HCT116 (cell line): ENCODE measurements at regions not wholly inside any gene's neighbourhood (a gene's known extent, or its start where the extent isn't known, plus 50 kb on each side); places are given as distances from the start of the nearest gene placed in this dataset.

Source experiments
- ATAC-seq: fragments of 200-7000 bp; cut with Tn5 transposase; 2 replicates; pipeline ENCODE4 v1.9.1; 2020; ENCODE audit warnings: mild to moderate bottlenecking, moderate library complexity
- BruUV-seq: library from RNA; stranded (reverse); fragments of 400-500 nt; replicated peaks from 2 replicates; lab custom pipeline; 2021; lab: Mats Ljungman, UMichigan
- CTCF ChIA-PET: fragments of 300-600 bp; sonication (Branson Sonifier 250); formaldehyde crosslinking; loops from one replicate; lab custom pipeline; 2021; ENCODE audit warnings: antibody characterized with exemption; lab: Charles Lee
- POLR2A ChIA-PET: fragments of 300-600, 350-600 bp; sonication (Branson Sonifier 250); formaldehyde crosslinking; loops from one replicate; lab custom pipeline; 2021; ENCODE audit warnings: antibody characterized with exemption; lab: Charles Lee
- RAD21 ChIA-PET, 2 experiments: fragments of 300-600 bp; sonication (Branson Sonifier 250); formaldehyde crosslinking; loops; one replicate each; lab custom pipeline; 2023; ENCODE audit warnings: low total read pairs in 2 of 2; ENCODE audit not compliant: uncharacterized antibody in 2 of 2, unreplicated experiment in 2 of 2, low non-redundant PET in 1 of 2; lab: Charles Lee
- DNase-seq: peaks from one replicate; pipeline ENCODE4 v3.0.0-alpha.2; 2010; ENCODE audit warnings: low read depth, low spot score
- H2AFZ ChIP-seq: fragments of 200-600 bp; shearing (Covaris generic), sonication (generic); 2 replicates; pipeline ENCODE4 v1.6.1; 2017; ENCODE audit warnings: low read depth, mixed run types, mixed read lengths, antibody characterized with exemption, low read length; ENCODE audit not compliant: poor library complexity, severe bottlenecking
- H3K27ac ChIP-seq: 2 replicates; pipeline ENCODE4 v1.5.1; 2012; ENCODE audit warnings: low read depth, low read length
- H3K27me3 ChIP-seq: fragments of 200-600 bp; sonication (generic); 2 replicates; pipeline ENCODE4 v1.6.1; 2016; ENCODE audit warnings: mixed run types, low read length, mixed read lengths; ENCODE audit not compliant: insufficient read depth
- H3K36me3 ChIP-seq, 2 experiments: fragments of 200-500 bp in 1 of 2; fragments of 200-600 bp in 1 of 2; sonication (Bioruptor generic) in 1 of 2; sonication (generic) in 1 of 2; 2 replicates each; pipeline versions ENCODE4 v1.5.1 to v1.6.1; 2014 to 2016; ENCODE audit warnings: low read length in 2 of 2, inconsistent platforms in 1 of 2, mixed read lengths in 1 of 2, mixed run types in 1 of 2; ENCODE audit not compliant: insufficient read depth in 2 of 2, control insufficient read depth in 1 of 2
- H3K4me1 ChIP-seq, 2 experiments: fragments of 200-600 bp in 1 of 2; sonication (generic) in 1 of 2; 2 replicates each; pipeline versions ENCODE4 v1.5.1 to v1.6.1; 2012 to 2017; ENCODE audit warnings: low read length in 2 of 2, inconsistent platforms in 1 of 2, mild to moderate bottlenecking in 1 of 2, mixed read lengths in 1 of 2, mixed run types in 1 of 2, moderate library complexity in 1 of 2; ENCODE audit not compliant: insufficient read depth in 2 of 2, control insufficient read depth in 1 of 2
- H3K4me2 ChIP-seq: fragments of 200-600 bp; sonication (generic); 2 replicates; pipeline ENCODE4 v1.6.1; 2017; ENCODE audit warnings: mixed run types, low read length, mixed read lengths
- H3K4me3 ChIP-seq, 2 experiments: fragments of 200-600 bp in 1 of 2; sonication (generic) in 1 of 2; replicated peaks in 1 of 2; 2 replicates each; pipeline ENCODE4 v1.5.1; 2011 to 2016; ENCODE audit warnings: low read length in 2 of 2, control low read depth in 1 of 2, low read depth in 1 of 2, mild to moderate bottlenecking in 1 of 2, mixed read lengths in 1 of 2, mixed run types in 1 of 2
- H3K79me2 ChIP-seq: fragments of 200-600 bp; sonication (generic); 2 replicates; pipeline ENCODE4 v1.6.1; 2017; ENCODE audit warnings: mild to moderate bottlenecking, mixed run types, low read length, moderate library complexity, mixed read lengths; ENCODE audit not compliant: insufficient read depth
- H3K9ac ChIP-seq: fragments of 200-600 bp; sonication (generic); 2 replicates; pipeline ENCODE4 v1.6.1; 2016; ENCODE audit warnings: low read length, mixed read lengths
- H3K9me2 ChIP-seq: fragments of 200-600 bp; sonication (generic), shearing (Covaris generic); 2 replicates; pipeline ENCODE4 v1.6.1; 2017; ENCODE audit warnings: mixed run types, mild to moderate bottlenecking, moderate library complexity; ENCODE audit not compliant: insufficient read depth
- H3K9me3 ChIP-seq, 2 experiments: fragments of 200-500 bp in 1 of 2; fragments of 200-600 bp in 1 of 2; sonication (Bioruptor generic) in 1 of 2; sonication (generic) in 1 of 2; 2 replicates each; pipeline ENCODE4 v1.6.1; 2014 to 2017; ENCODE audit warnings: low read length in 2 of 2, mixed read lengths in 2 of 2, inconsistent platforms in 1 of 2, low read depth in 1 of 2, mild to moderate bottlenecking in 1 of 2, mixed run types in 1 of 2, moderate library complexity in 1 of 2; ENCODE audit not compliant: control insufficient read depth in 1 of 2, insufficient read depth in 1 of 2
- H4K20me1 ChIP-seq: fragments of 200-600 bp; sonication (generic), shearing (Covaris generic); 2 replicates; pipeline ENCODE4 v1.6.1; 2017; ENCODE audit warnings: mixed run types, mild to moderate bottlenecking, moderate library complexity; ENCODE audit not compliant: insufficient read depth
- ATF3 ChIP-seq: IDR thresholded peaks from 2 replicates; pipeline ENCODE4 v1.6.1; 2012
- CBX3 ChIP-seq: IDR thresholded peaks from 2 replicates; pipeline ENCODE4 v1.6.1; 2012; ENCODE audit warnings: low read depth
- CEBPB ChIP-seq: IDR thresholded peaks from 2 replicates; pipeline ENCODE4 v1.6.1; 2012; ENCODE audit warnings: low read depth
- CTCF ChIP-seq, 3 experiments: fragments of 200-600 bp in 1 of 3; sonication (generic) in 1 of 3; IDR thresholded peaks in 2 of 3; conservative IDR thresholded peaks in 1 of 3; 2 replicates each; pipeline ENCODE4 v1.5.1; 2012 to 2017; ENCODE audit warnings: low read depth in 2 of 3, low read length in 2 of 3, antibody characterized with exemption in 1 of 3, borderline replicate concordance in 1 of 3, control low read depth in 1 of 3, mild to moderate bottlenecking in 1 of 3, mixed read lengths in 1 of 3, mixed run types in 1 of 3, moderate library complexity in 1 of 3; ENCODE audit not compliant: insufficient read depth in 1 of 3
- EGR1 ChIP-seq: IDR thresholded peaks from 2 replicates; pipeline ENCODE4 v1.6.1; 2012; ENCODE audit warnings: low read depth
- ELF1 ChIP-seq: IDR thresholded peaks from 2 replicates; pipeline ENCODE4 v1.6.1; 2012; ENCODE audit warnings: low read depth, borderline replicate concordance
- EZH2 ChIP-seq: fragments of 200-600 bp; sonication (generic); IDR thresholded peaks from 2 replicates; pipeline ENCODE4 v1.6.1; 2017; ENCODE audit warnings: antibody characterized with exemption, mixed run types
- EZH2phosphoT487 ChIP-seq: fragments of 200-600 bp; IDR thresholded peaks from 2 replicates; pipeline ENCODE4 v1.6.1; 2018; ENCODE audit warnings: antibody characterized with exemption, borderline replicate concordance
- JUND ChIP-seq: IDR thresholded peaks from 2 replicates; pipeline ENCODE4 v1.6.1; 2012
- MAX ChIP-seq: IDR thresholded peaks from 2 replicates; pipeline ENCODE4 v1.6.1; 2012
- POLR2AphosphoS5 ChIP-seq: IDR thresholded peaks from 2 replicates; pipeline ENCODE4 v1.6.1; 2011; ENCODE audit warnings: mild to moderate bottlenecking, low read depth, low read length, moderate library complexity
- RAD21 ChIP-seq: IDR thresholded peaks from 2 replicates; pipeline ENCODE4 v1.6.1; 2012; ENCODE audit warnings: low read depth, mild to moderate bottlenecking
- REST ChIP-seq: IDR thresholded peaks from 2 replicates; pipeline ENCODE4 v1.6.1; 2012; ENCODE audit warnings: low read depth
- SIN3A ChIP-seq: IDR thresholded peaks from 2 replicates; pipeline ENCODE4 v1.6.1; 2012; ENCODE audit warnings: low read depth
- SP1 ChIP-seq: IDR thresholded peaks from 2 replicates; pipeline ENCODE4 v1.6.1; 2012; ENCODE audit warnings: low read depth
- SRF ChIP-seq: IDR thresholded peaks from 2 replicates; pipeline ENCODE4 v1.6.1; 2012; ENCODE audit warnings: low read depth
- TCF7L2 ChIP-seq: IDR thresholded peaks from 2 replicates; pipeline ENCODE4 v1.7.0; 2011; ENCODE audit warnings: borderline replicate concordance, inconsistent platforms; ENCODE audit not compliant: insufficient read depth, insufficient read length; ENCODE audit errors: extremely low read depth
- ZBTB33 ChIP-seq: IDR thresholded peaks from 2 replicates; pipeline ENCODE4 v1.6.1; 2011; ENCODE audit warnings: mild to moderate bottlenecking, low read length, moderate library complexity; ENCODE audit not compliant: insufficient replicate concordance; ENCODE audit errors: extremely low read depth
- ZFX ChIP-seq: fragments of 450-650 bp; IDR thresholded peaks from 2 replicates; pipeline ENCODE4 v1.6.1; 2017
- ZNF274 ChIP-seq: fragments of 200-500 bp; sonication (Bioruptor generic); IDR thresholded peaks from 2 replicates; pipeline ENCODE4 v1.6.1; 2014; ENCODE audit warnings: mild to moderate bottlenecking, low read depth, low read length, inconsistent platforms
- intact Hi-C: fragments of 100-400 bp; cut with micrococcal nuclease; formaldehyde crosslinking; loops from 2 replicates; pipeline ENCODE4 v1.10.0; 2022

- DNase-seq: no peak
- H4K20me1 ChIP-seq: no peaks in the 10 kb centered on the region
- TF ChIP-seq RAD21: no peak
- no peak for TF ChIP-seq SIN3A
- TF ChIP-seq ZBTB33: no peak
- TF ChIP-seq EZH2phosphoT487: no peak
- no peak for TF ChIP-seq EGR1
- no peak for TF ChIP-seq MAX
- TF ChIP-seq JUND: no peak
- TF ChIP-seq ELF1: no peak
- no peak for TF ChIP-seq ZFX
- TF ChIP-seq EZH2: no peak
- TF ChIP-seq TCF7L2: no peak
- no peak for TF ChIP-seq CBX3
- TF ChIP-seq SRF: no peak
- TF ChIP-seq REST: no peak
- no peak for TF ChIP-seq CEBPB
- no peak for TF ChIP-seq CTCF (IDR thresholded peaks at IDR 0.05 in 2 of 3, conservative IDR thresholded peaks at IDR 0.05 in 1 of 3; ENCODE audit: borderline replicate concordance in 1 of 3, insufficient read depth in 1 of 3, low read depth in 2 of 3, low read length in 2 of 3)
- TF ChIP-seq ATF3: no peak
- TF ChIP-seq POLR2AphosphoS5: no peak
- no peak for TF ChIP-seq SP1
- TF ChIP-seq ZNF274: no peak
- no peak overlapping the region for H2AFZ ChIP-seq
- no peaks in the 10 kb centered on the region for H3K4me1 ChIP-seq
- POLR2A ChIA-PET: no interaction called here
- H3K4me2 ChIP-seq: no peak overlapping the region
- RAD21 ChIA-PET: no interaction called here
- H3K4me3 ChIP-seq: no peak overlapping the region
- no peaks in the 10 kb centered on the region for H3K9me2 ChIP-seq
- H3K27ac ChIP-seq: no peak overlapping the region
- no peaks in the 10 kb centered on the region for H3K36me3 ChIP-seq
- H3K9ac ChIP-seq: no peak overlapping the region
- intact Hi-C loops: no loop called here
- H3K27me3 ChIP-seq: no peaks in the 10 kb centered on the region
- BruUV-seq: no TSS peak
- CTCF ChIA-PET: no interaction called here
- H3K79me2 ChIP-seq: no peaks in the 10 kb centered on the region
- no peaks in the 10 kb centered on the region for H3K9me3 ChIP-seq
- no peak for ATAC-seq
Measured at GRCh38 chr1:78718566-78718965, 68.9 kb downstream of the IFI44 start.
